ENCODE measurements at regions not wholly inside any gene's neighbourhood (a gene's known extent, or its start where the extent isn't known, plus 50 kb on each side); places are given as distances from the start of the nearest gene placed in this dataset.

GRCh38 chr18:77560341-77560992 is 310.8 kb downstream of the GALR1 start:
- DNase-seq (ENCODE audit: low read depth in 4 of 4, low spot score in 3 of 4), result no peak

GRCh38 chr18:77566604-77567003 is 317.0 kb downstream of the GALR1 start:
- no peak for DNase-seq (ENCODE audit: low read depth in 4 of 4, low spot score in 3 of 4)

- DNase-seq (ENCODE audit: low read depth in 4 of 4, low spot score in 3 of 4), result no peak
Measured at GRCh38 chr18:77567205-77567604, 317.6 kb downstream of the GALR1 start.

- DNase-seq (ENCODE audit: low read depth in 4 of 4, low spot score in 3 of 4), result no peak
Measured at GRCh38 chr18:77571743-77572142, 322.1 kb downstream of the GALR1 start.

- DNase-seq (ENCODE audit: low read depth in 4 of 4, low spot score in 3 of 4), result no peak
Measured at GRCh38 chr18:77572537-77572936, 322.9 kb downstream of the GALR1 start.

GRCh38 chr18:77573571-77573970 is 323.9 kb downstream of the GALR1 start:
- no peak for DNase-seq (ENCODE audit: low read depth in 4 of 4, low spot score in 3 of 4)

- DNase-seq (ENCODE audit: low read depth in 4 of 4, low spot score in 3 of 4), result no peak
Measured at GRCh38 chr18:77590943-77591515, 341.4 kb downstream of the GALR1 start.

GRCh38 chr18:77597726-77598125 is 348.1 kb downstream of the GALR1 start:
- DNase-seq (ENCODE audit: low read depth in 4 of 4, low spot score in 3 of 4), result no peak

GRCh38 chr18:77600674-77601073 is 351.0 kb downstream of the GALR1 start:
- no peak for DNase-seq (ENCODE audit: low read depth in 4 of 4, low spot score in 3 of 4)

GRCh38 chr18:77601567-77601966 is 351.9 kb downstream of the GALR1 start:
- DNase-seq (ENCODE audit: low read depth in 4 of 4, low spot score in 3 of 4), result no peak

GRCh38 chr18:77607087-77607486 is 357.4 kb downstream of the GALR1 start:
- DNase-seq (ENCODE audit: low read depth in 4 of 4, low spot score in 3 of 4), result no peak

- DNase-seq (ENCODE audit: low read depth in 4 of 4, low spot score in 3 of 4), result no peak
Measured at GRCh38 chr18:77608807-77609206, 359.2 kb downstream of the GALR1 start.

- no peak for DNase-seq (ENCODE audit: low read depth in 4 of 4, low spot score in 3 of 4)
Measured at GRCh38 chr18:77617694-77618093, 368.0 kb downstream of the GALR1 start.

- DNase-seq (ENCODE audit: low read depth in 4 of 4, low spot score in 3 of 4), result no peak
Measured at GRCh38 chr18:77619525-77619924, 369.9 kb downstream of the GALR1 start.

- DNase-seq (ENCODE audit: low read depth in 4 of 4, low spot score in 3 of 4), result no peak
Measured at GRCh38 chr18:77622009-77622692, 372.5 kb downstream of the GALR1 start.

- DNase-seq (ENCODE audit: low read depth in 4 of 4, low spot score in 3 of 4), result no peak
Measured at GRCh38 chr18:77632758-77633157, 383.1 kb downstream of the GALR1 start.

GRCh38 chr18:77634494-77634893 is 384.8 kb downstream of the GALR1 start:
- DNase-seq (ENCODE audit: low read depth in 4 of 4, low spot score in 3 of 4), result no peak

- DNase-seq (ENCODE audit: low read depth in 4 of 4, low spot score in 3 of 4), result no peak
Measured at GRCh38 chr18:77635451-77635850, 385.8 kb downstream of the GALR1 start.

- DNase-seq (ENCODE audit: low read depth in 4 of 4, low spot score in 3 of 4), result no peak
Measured at GRCh38 chr18:77635858-77636257, 386.2 kb downstream of the GALR1 start.

GRCh38 chr18:77645170-77645872 is 395.7 kb downstream of the GALR1 start:
- DNase-seq (ENCODE audit: low read depth in 4 of 4, low spot score in 3 of 4), result no peak

GRCh38 chr18:77647472-77647871 is 397.8 kb downstream of the GALR1 start:
- no peak for DNase-seq (ENCODE audit: low read depth in 4 of 4, low spot score in 3 of 4)

GRCh38 chr18:77648411-77648810 is 398.8 kb downstream of the GALR1 start:
- no peak for DNase-seq (ENCODE audit: low read depth in 4 of 4, low spot score in 3 of 4)
